Gastroesophageal sphincter (tissue), 4 donors: ENCODE measurements at regions not wholly inside any gene's neighbourhood (a gene's known extent, or its start where the extent isn't known, plus 50 kb on each side); places are given as distances from the start of the nearest gene placed in this dataset.

Source experiments
- ATAC-seq: fragments of 150-250 bp; one replicate; pipeline ENCODE4 v1.9.1; 2016; ENCODE audit warnings: mild to moderate bottlenecking, moderate library complexity
- H3K27ac ChIP-seq, 4 donors: fragments of 200-600 bp; sonication (generic) in 3 of 4; 1 replicate in 3 of 4; 2 replicates in 1 of 4; pipeline ENCODE4 v1.5.1; 2016 to 2019
- H3K27me3 ChIP-seq: fragments of 200-600 bp; sonication (generic); one replicate; pipeline ENCODE4 v1.5.1; 2019
- H3K36me3 ChIP-seq, 2 donors: fragments of 200-600 bp; sonication (generic); one replicate each; pipeline ENCODE4 v1.5.1; 2019; ENCODE audit warnings: control low read depth in 1 of 2
- H3K4me1 ChIP-seq, 3 donors: fragments of 200-600 bp; sonication (generic); 1 replicate in 2 of 3; 2 replicates in 1 of 3; pipeline ENCODE4 v1.5.1; 2016 to 2019; ENCODE audit warnings: control low read depth in 2 of 3
- H3K4me3 ChIP-seq, 2 donors: fragments of 200-600 bp; sonication (generic); one replicate each; pipeline ENCODE4 v1.5.1; 2019; ENCODE audit warnings: mild to moderate bottlenecking in 1 of 2, moderate library complexity in 1 of 2
- H3K9me3 ChIP-seq, 3 donors: fragments of 200-600 bp; sonication (generic); one replicate each; pipeline ENCODE4 v1.5.1; 2017 to 2019; ENCODE audit warnings: control low read depth in 2 of 3
- CTCF ChIP-seq, 4 experiments: fragments of 200-600 bp in 2 of 4; fragments of 450-650 bp in 2 of 4; sonication (generic) in 1 of 4; IDR thresholded peaks; one replicate each; pipeline ENCODE4 v1.5.1; 2017 to 2019; ENCODE audit warnings: antibody characterized with exemption in 4 of 4, mild to moderate bottlenecking in 2 of 4, moderate library complexity in 2 of 4
- EP300 ChIP-seq: sonication (generic); formaldehyde crosslinking; IDR thresholded peaks from one replicate; pipeline ENCODE4 v1.6.1; 2017; ENCODE audit warnings: antibody characterized with exemption, mild to moderate bottlenecking
- POLR2A ChIP-seq, 2 donors: fragments of 450-650 bp; IDR thresholded peaks; one replicate each; pipeline ENCODE4 v1.6.1; 2017; ENCODE audit warnings: antibody characterized with exemption in 2 of 2, mild to moderate bottlenecking in 2 of 2, moderate library complexity in 1 of 2
- POLR2AphosphoS5 ChIP-seq: sonication (generic); formaldehyde crosslinking; IDR thresholded peaks from one replicate; pipeline ENCODE4 v1.6.1; 2017; ENCODE audit warnings: antibody characterized with exemption
- WGBS, 2 donors: methylation state at CpG; one replicate each; pipeline ENCODE4 v1.1.5; 2018; ENCODE audit warnings: low coverage in 1 of 2; 5-methylcytosine and 5-hydroxymethylcytosine counted together

- H3K9me3 ChIP-seq: peaks cover 0 to 7% (median 0%) of the 10 kb centered on the region in 3 donors
- TF ChIP-seq EP300 (no peak), POLR2AphosphoS5 (peak; percentile 9), POLR2A (IDR thresholded peaks at IDR 0.05) (no peak), CTCF (IDR thresholded peaks at IDR 0.05) (peak in 1 of 4 experiments; percentile 23)
- no peaks in the 10 kb centered on the region for H3K27me3 ChIP-seq
- H3K36me3 ChIP-seq: no peaks in the 10 kb centered on the region
- no peak overlapping the region for H3K4me3 ChIP-seq
- H3K4me1 ChIP-seq: peaks cover 11 to 34% (median 23%) of the 10 kb centered on the region in 3 donors
- H3K27ac ChIP-seq: peak overlapping the region; percentile 18 to 52 (median 34)
- peak; percentile 69 for ATAC-seq
Measured at GRCh38 chr5:71922584-71923106, 184.6 kb upstream of the MAP1B start.

- TF ChIP-seq CTCF (IDR thresholded peaks at IDR 0.05): no peak
- TF ChIP-seq EP300: no peak
- TF ChIP-seq POLR2A (IDR thresholded peaks at IDR 0.05): no peak
- no peak for TF ChIP-seq POLR2AphosphoS5
- Histone ChIP-seq H3K36me3 (no peaks in the 10 kb centered on the region), H3K4me3 (no peak overlapping the region), H3K4me1 (peaks cover 11 to 34% (median 23%) of the 10 kb centered on the region in 3 donors), H3K27ac (peak overlapping the region in 3 of 4 donors; percentile 65 to 72 (median 71)), H3K27me3 (no peaks in the 10 kb centered on the region), H3K9me3 (peaks cover 0 to 9% (median 0%) of the 10 kb centered on the region in 3 donors)
- no peak for ATAC-seq
- 100% methylated on average over 1 to 2 of the region's 2 CpGs for WGBS, 2 donors
Measured at GRCh38 chr5:71923755-71924154, 183.5 kb upstream of the MAP1B start.

GRCh38 chr5:71924325-71924724, 182.9 kb upstream of the MAP1B start:
- Histone ChIP-seq H3K27me3 (no peaks in the 10 kb centered on the region), H3K9me3 (peaks cover 0 to 9% (median 0%) of the 10 kb centered on the region in 3 donors), H3K4me1 (peaks cover 11 to 34% (median 23%) of the 10 kb centered on the region in 3 donors), H3K27ac (peak overlapping the region; percentile 32 to 72 (median 68)), H3K4me3 (no peak overlapping the region), H3K36me3 (no peaks in the 10 kb centered on the region)
- ATAC-seq: no peak
- TF ChIP-seq EP300: no peak
- TF ChIP-seq POLR2A (IDR thresholded peaks at IDR 0.05): no peak
- TF ChIP-seq POLR2AphosphoS5: no peak
- no peak for TF ChIP-seq CTCF (IDR thresholded peaks at IDR 0.05)

- Histone ChIP-seq H3K9me3 (peaks cover 0 to 9% (median 0%) of the 10 kb centered on the region in 3 donors), H3K27me3 (no peaks in the 10 kb centered on the region), H3K36me3 (no peaks in the 10 kb centered on the region), H3K4me1 (peaks cover 11 to 34% (median 23%) of the 10 kb centered on the region in 3 donors), H3K27ac (peak overlapping the region; percentile 32 to 72 (median 68)), H3K4me3 (no peak overlapping the region)
- TF ChIP-seq POLR2A (IDR thresholded peaks at IDR 0.05) (no peak), CTCF (IDR thresholded peaks at IDR 0.05) (no peak), EP300 (no peak), POLR2AphosphoS5 (no peak)
- 35 to 36% methylated on average over 3 of the region's 3 CpGs for WGBS, 2 donors
- ATAC-seq: no peak
Measured at GRCh38 chr5:71924980-71925379, 182.3 kb upstream of the MAP1B start.

GRCh38 chr5:71925608-71926091, 181.6 kb upstream of the MAP1B start:
- Histone ChIP-seq H3K27ac (peak overlapping the region; percentile 32 to 72 (median 68)), H3K36me3 (no peaks in the 10 kb centered on the region), H3K27me3 (no peaks in the 10 kb centered on the region), H3K9me3 (peaks cover 0 to 9% (median 0%) of the 10 kb centered on the region in 3 donors), H3K4me1 (peaks cover 11 to 34% (median 23%) of the 10 kb centered on the region in 3 donors), H3K4me3 (no peak overlapping the region)
- ATAC-seq: peak; percentile 64
- WGBS, 2 donors: 34% methylated on average over 2 of the region's 4 CpGs; no CpG with 5 or more reads in 1 of the 2 donors
- TF ChIP-seq CTCF (IDR thresholded peaks at IDR 0.05) (no peak), POLR2A (IDR thresholded peaks at IDR 0.05) (no peak), POLR2AphosphoS5 (no peak), EP300 (no peak)
